Endothelial cell of umbilical vein (primary cell): ENCODE measurements at regions not wholly inside any gene's neighbourhood (a gene's known extent, or its start where the extent isn't known, plus 50 kb on each side); places are given as distances from the start of the nearest gene placed in this dataset.

Source experiments
- BruUV-seq: library from RNA; stranded (reverse); fragments of 400-500 nt; replicated peaks from 2 replicates; lab custom pipeline; 2021; lab: Mats Ljungman, UMichigan
- CTCF ChIA-PET: fragments of 300-600, 350-600 bp; sonication (Branson Sonifier 250); formaldehyde crosslinking; loops from one replicate; lab custom pipeline; 2021; ENCODE audit warnings: antibody characterized with exemption, inconsistent platforms; lab: Charles Lee
- POLR2A ChIA-PET: fragments of 300-600, 350-600 bp; sonication (Branson Sonifier 250); formaldehyde crosslinking; loops from one replicate; lab custom pipeline; 2021; ENCODE audit warnings: antibody characterized with exemption, inconsistent platforms; lab: Charles Lee
- DNase-seq: peaks from one replicate; pipeline ENCODE4 v3.0.0-alpha.2; 2011; ENCODE audit warnings: low read depth, low spot score
- FAIRE-seq: peaks from 2 replicates; lab custom pipeline; 2011; peaks lifted over from hg19 to GRCh38; lab: Jason Lieb, UNC
- H2AFZ ChIP-seq: 2 replicates; pipeline ENCODE4 v1.6.0; 2012; ENCODE audit warnings: low read depth, low read length, control low read depth, inconsistent platforms
- H3K27ac ChIP-seq: 2 replicates; pipeline ENCODE4 v1.5.1; 2011; ENCODE audit warnings: low read depth, mild to moderate bottlenecking, control low read depth, low read length, moderate library complexity; ENCODE audit not compliant: insufficient read depth
- H3K27me3 ChIP-seq, 2 experiments: 2 replicates each; pipeline versions ENCODE4 v1.6.0 to v1.6.1; 2011; ENCODE audit warnings: low read length in 2 of 2, mixed read lengths in 1 of 2; ENCODE audit not compliant: control insufficient read depth in 2 of 2, insufficient read depth in 2 of 2
- H3K36me3 ChIP-seq, 2 experiments: 2 replicates in 1 of 2; 3 replicates in 1 of 2; pipeline ENCODE4 v1.5.1; 2011; ENCODE audit warnings: low read length in 2 of 2, mild to moderate bottlenecking in 1 of 2, moderate library complexity in 1 of 2; ENCODE audit not compliant: control insufficient read depth in 2 of 2, insufficient read depth in 2 of 2; ENCODE audit errors: extremely low read depth in 1 of 2
- H3K4me1 ChIP-seq: 3 replicates; pipeline ENCODE4 v1.5.1; 2011; ENCODE audit warnings: mild to moderate bottlenecking, low read length; ENCODE audit not compliant: control insufficient read depth, insufficient read depth; ENCODE audit errors: extremely low read depth
- H3K4me2 ChIP-seq: 2 replicates; pipeline ENCODE4 v1.6.1; 2011; ENCODE audit warnings: low read length, control low read depth, mixed read lengths; ENCODE audit not compliant: insufficient read depth
- H3K4me3 ChIP-seq, 3 experiments: fragments of 200-600 bp in 1 of 3; sonication (generic), shearing (Covaris generic) in 1 of 3; replicated peaks in 1 of 3; 2 replicates each; pipeline ENCODE4 v1.5.1; 2011 to 2016; ENCODE audit warnings: control low read depth in 3 of 3, low read length in 3 of 3, mild to moderate bottlenecking in 2 of 3, inconsistent platforms in 1 of 3, low read depth in 1 of 3, moderate library complexity in 1 of 3; ENCODE audit not compliant: insufficient read depth in 1 of 3
- H3K79me2 ChIP-seq: 2 replicates; pipeline ENCODE4 v1.6.0; 2012; ENCODE audit warnings: low read length, inconsistent platforms; ENCODE audit not compliant: control insufficient read depth, insufficient read depth
- H3K9ac ChIP-seq: replicated peaks from 2 replicates; pipeline ENCODE3; 2011; ENCODE audit warnings: low read length, control low read depth; ENCODE audit not compliant: insufficient read depth; ENCODE audit errors: extremely low read depth
- H3K9me1 ChIP-seq: replicated peaks from 3 replicates; pipeline ENCODE4 v1.6.0; 2011; ENCODE audit warnings: mild to moderate bottlenecking, low read length; ENCODE audit not compliant: control insufficient read depth, insufficient read depth; ENCODE audit errors: extremely low read depth
- H3K9me3 ChIP-seq: replicated peaks from 2 replicates; pipeline ENCODE4 v1.5.1; 2012; ENCODE audit warnings: low read length, inconsistent platforms; ENCODE audit not compliant: control insufficient read depth, insufficient read depth
- H4K20me1 ChIP-seq: replicated peaks from 2 replicates; pipeline ENCODE3; 2011; ENCODE audit warnings: mild to moderate bottlenecking, low read length; ENCODE audit not compliant: control insufficient read depth, insufficient read depth; ENCODE audit errors: extremely low read depth
- CTCF ChIP-seq, 2 donors: IDR thresholded peaks; 1 replicate in 1 of 2; 2 replicates in 1 of 2; pipeline ENCODE4 v1.5.1; 2011; ENCODE audit warnings: low read length in 2 of 2, mild to moderate bottlenecking in 2 of 2, moderate library complexity in 2 of 2, control low read depth in 1 of 2, inconsistent platforms in 1 of 2, low read depth in 1 of 2; ENCODE audit not compliant: insufficient read depth in 1 of 2; ENCODE audit errors: extremely low read depth in 1 of 2
- EZH2 ChIP-seq: IDR thresholded peaks from 2 replicates; pipeline ENCODE4 v1.6.1; 2012; ENCODE audit warnings: borderline replicate concordance, low read depth, mild to moderate bottlenecking, moderate library complexity, low read length, inconsistent platforms; ENCODE audit not compliant: severe bottlenecking
- FOS ChIP-seq: IDR thresholded peaks from 2 replicates; pipeline ENCODE4 v1.6.1; 2011; ENCODE audit warnings: mild to moderate bottlenecking, low read length, moderate library complexity, borderline replicate concordance; ENCODE audit not compliant: insufficient read depth
- GATA2 ChIP-seq: IDR thresholded peaks from 2 replicates; pipeline ENCODE4 v1.7.0; 2011; ENCODE audit warnings: low read depth, mild to moderate bottlenecking, moderate library complexity, mixed read lengths, low read length; ENCODE audit not compliant: insufficient read length, insufficient read depth
- JUN ChIP-seq: IDR thresholded peaks from 2 replicates; pipeline ENCODE4 v1.6.1; 2011; ENCODE audit warnings: borderline replicate concordance, low read depth; ENCODE audit not compliant: insufficient read length, insufficient read depth
- MYC ChIP-seq: IDR thresholded peaks from one replicate; pipeline ENCODE4 v1.6.1; 2011; ENCODE audit warnings: mild to moderate bottlenecking, low read depth, low read length
- POLR2A ChIP-seq: IDR thresholded peaks from 2 replicates; pipeline ENCODE4 v1.6.1; 2012; ENCODE audit warnings: low read depth, mild to moderate bottlenecking, control low read depth, low read length
- POLR2AphosphoS5 ChIP-seq: IDR thresholded peaks from 2 replicates; pipeline ENCODE4 v1.6.1; 2012; ENCODE audit warnings: low read depth, mild to moderate bottlenecking, control low read depth, low read length, moderate library complexity; ENCODE audit not compliant: insufficient read depth
- dilution Hi-C: fragments of 300-500 bp; cut with MboI; formaldehyde crosslinking; loops from one replicate; pipeline ENCODE4 v1.15.0; 2019; ENCODE audit warnings: low sequenced_read_pairs; ENCODE audit not compliant: extremely low pct_ligation_motif_present
- intact Hi-C: fragments of 100-400 bp; cut with micrococcal nuclease; formaldehyde crosslinking; loops from one replicate; pipeline ENCODE4 v1.10.0; 2022
- TF ChIP-seq, protein P1 (sequence below): IDR thresholded peaks from 2 replicates; pipeline ENCODE4 v1.6.1; 2011; ENCODE audit not compliant: insufficient read depth, insufficient read length

GRCh38 chr21:16752475-16752857, 760.4 kb upstream of the CXADR start:
- no peak overlapping the region for H3K4me2 ChIP-seq
- dilution Hi-C loops (no loop called here), intact Hi-C loops (no loop called here)
- no peak for FAIRE-seq
- peaks cover 0 to 2% of the 10 kb centered on the region in 2 experiments for H3K27me3 ChIP-seq
- no peaks in the 10 kb centered on the region for H3K9me3 ChIP-seq
- ChIA-PET CTCF (no interaction called here), POLR2A (no interaction called here)
- H3K79me2 ChIP-seq = no peaks in the 10 kb centered on the region
- no peak for DNase-seq
- no peak overlapping the region for H3K27ac ChIP-seq
- BruUV-seq = no TSS peak
- H3K4me1 ChIP-seq = no peaks in the 10 kb centered on the region
- no peak overlapping the region for H2AFZ ChIP-seq
- H3K9ac ChIP-seq = no peak overlapping the region
- H3K36me3 ChIP-seq = no peaks in the 10 kb centered on the region
- H3K9me1 ChIP-seq = no peaks in the 10 kb centered on the region
- H3K4me3 ChIP-seq = no peak overlapping the region
- H4K20me1 ChIP-seq = no peaks in the 10 kb centered on the region
- no peak for TF ChIP-seq GATA2
- TF ChIP-seq CTCF (IDR thresholded peaks at IDR 0.05; ENCODE audit: extremely low read depth in 1 of 2, insufficient read depth in 1 of 2, low read depth in 1 of 2, low read length in 2 of 2) = no peak
- TF ChIP-seq, protein P1, sequence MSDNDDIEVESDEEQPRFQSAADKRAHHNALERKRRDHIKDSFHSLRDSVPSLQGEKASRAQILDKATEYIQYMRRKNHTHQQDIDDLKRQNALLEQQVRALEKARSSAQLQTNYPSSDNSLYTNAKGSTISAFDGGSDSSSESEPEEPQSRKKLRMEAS = no peak
- TF ChIP-seq JUN = no peak
- TF ChIP-seq POLR2AphosphoS5 = no peak
- no peak for TF ChIP-seq POLR2A
- no peak for TF ChIP-seq FOS
- no peak for TF ChIP-seq MYC
- no peak for TF ChIP-seq EZH2
